Uterus (tissue), 3 donors: ENCODE measurements at regions not wholly inside any gene's neighbourhood (a gene's known extent, or its start where the extent isn't known, plus 50 kb on each side); places are given as distances from the start of the nearest gene placed in this dataset.

Experiments used
- DNase-seq, 2 donors: peaks; one replicate each; pipeline ENCODE4 v3.0.0-alpha.2; 2019 to 2020
- H3K27ac ChIP-seq, 2 donors: fragments of 200-600 bp; sonication (generic); 1 replicate in 1 of 2; 2 replicates in 1 of 2; pipeline ENCODE4 v1.5.1; 2016 to 2018
- H3K27me3 ChIP-seq, 2 donors: fragments of 200-600 bp; sonication (generic); one replicate each; pipeline ENCODE4 v1.5.1; 2018 to 2019; ENCODE audit warnings: control low read depth in 1 of 2
- H3K36me3 ChIP-seq, 2 donors: fragments of 200-600 bp; sonication (generic); one replicate each; pipeline ENCODE4 v1.5.1; 2019; ENCODE audit warnings: control low read depth in 1 of 2
- H3K4me1 ChIP-seq, 2 donors: fragments of 200-600 bp; sonication (generic); one replicate each; pipeline ENCODE4 v1.5.1; 2018 to 2019; ENCODE audit warnings: control low read depth in 1 of 2
- H3K4me3 ChIP-seq, 2 donors: fragments of 200-600 bp; sonication (generic); 1 replicate in 1 of 2; 2 replicates in 1 of 2; pipeline ENCODE4 v1.5.1; 2018 to 2019; ENCODE audit warnings: mild to moderate bottlenecking in 1 of 2
- H3K9me3 ChIP-seq, 2 donors: fragments of 200-600 bp; sonication (generic); one replicate each; pipeline ENCODE4 v1.5.1; 2019; ENCODE audit warnings: control low read depth in 1 of 2
- CTCF ChIP-seq, 4 experiments: fragments of 200-600 bp in 2 of 4; fragments of 450-650 bp in 2 of 4; sonication (generic) in 2 of 4; IDR thresholded peaks; one replicate each; pipeline ENCODE4 v1.5.1; 2016 to 2019; ENCODE audit warnings: antibody characterized with exemption in 4 of 4, mild to moderate bottlenecking in 2 of 4, moderate library complexity in 1 of 4
- POLR2A ChIP-seq, 2 donors: fragments of 450-650 bp; IDR thresholded peaks; one replicate each; pipeline ENCODE4 v1.6.1; 2016; ENCODE audit warnings: antibody characterized with exemption in 2 of 2, mild to moderate bottlenecking in 1 of 2, moderate library complexity in 1 of 2
- intact Hi-C: fragments of 100-400 bp; cut with DNase I; formaldehyde crosslinking; loops from one replicate; pipeline ENCODE4 v1.15.1; 2023; ENCODE audit warnings: low total_unique reads
- donor health status: DM: yes; HTN: yes; CAD: no.

- Histone ChIP-seq H3K4me1 (peaks cover 0 to 6% of the 10 kb centered on the region in 2 donors), H3K27me3 (no peaks in the 10 kb centered on the region), H3K9me3 (no peaks in the 10 kb centered on the region), H3K4me3 (peak overlapping the region in 1 of 2 donors; percentile 3), H3K27ac (peak overlapping the region; percentile 76 to 79), H3K36me3 (no peaks in the 10 kb centered on the region)
- DNase-seq, result no peak
- intact Hi-C loops, result no loop called here
- TF ChIP-seq CTCF (IDR thresholded peaks at IDR 0.05) (no peak), POLR2A (IDR thresholded peaks at IDR 0.05) (no peak)
Measured at GRCh38 chr15:101120987-101121386, 130.9 kb downstream of the CHSY1 start.

- H3K4me1 ChIP-seq, result peaks cover 0 to 6% of the 10 kb centered on the region in 2 donors
- no peaks in the 10 kb centered on the region for H3K27me3 ChIP-seq
- H3K9me3 ChIP-seq, result no peaks in the 10 kb centered on the region
- intact Hi-C loops, result no loop called here
- H3K4me3 ChIP-seq, result no peak overlapping the region
- no peak for DNase-seq
- H3K36me3 ChIP-seq, result no peaks in the 10 kb centered on the region
- TF ChIP-seq CTCF (IDR thresholded peaks at IDR 0.05) (no peak), POLR2A (IDR thresholded peaks at IDR 0.05) (no peak)
- peak overlapping the region in 1 of 2 donors; percentile 79 for H3K27ac ChIP-seq
Measured at GRCh38 chr15:101120473-101120872, 131.4 kb downstream of the CHSY1 start.
